K562 (cell line): ENCODE measurements at regions not wholly inside any gene's neighbourhood (a gene's known extent, or its start where the extent isn't known, plus 50 kb on each side); places are given as distances from the start of the nearest gene placed in this dataset.

Experiments used
- ATAC-seq: fragments of 200-7000 bp; cut with Tn5 transposase; 3 replicates; pipeline ENCODE4 v1.9.1; 2020; ENCODE audit warnings: moderate library complexity
- BruUV-seq: library from RNA; stranded (reverse); fragments of 400-500 nt; replicated peaks from 2 replicates; lab custom pipeline; 2021; lab: Mats Ljungman, UMichigan
- CTCF ChIA-PET: fragments of 300-600 bp; formaldehyde crosslinking; extraction: SDS; loops from one replicate; lab custom pipeline; 2021; ENCODE audit warnings: low intra/inter-chr PET ratio; lab: Yijun Ruan, JAX
- POLR2A ChIA-PET: fragments of 300-600, 350-650 bp; sonication (Branson Sonifier 250); formaldehyde crosslinking; extraction: SDS; loops from one replicate; lab custom pipeline; 2021; ENCODE audit warnings: antibody characterized with exemption, inconsistent platforms; lab: Yijun Ruan, JAX
- DNase-seq, 4 experiments: peaks; one replicate each; pipeline versions ENCODE4 v3.0.0 to v3.0.0-alpha.2; 2011 to 2018; ENCODE audit warnings: low spot score in 3 of 4, mixed read lengths in 3 of 4; ENCODE audit errors: extremely low read depth in 1 of 4
- FAIRE-seq: peaks from 2 replicates; lab custom pipeline; 2011; peaks lifted over from hg19 to GRCh38; lab: Jason Lieb, UNC
- H2AFZ ChIP-seq: 2 replicates; pipeline ENCODE4 v1.6.0; 2011; ENCODE audit warnings: low read depth, low read length, control low read depth, inconsistent platforms
- H3K27ac ChIP-seq: fragments of 200-600 bp; 3 replicates; pipeline ENCODE4 v1.8.0; 2011; ENCODE audit warnings: low read depth, mild to moderate bottlenecking, control low read depth, inconsistent platforms, low read length, moderate library complexity, mixed read lengths; ENCODE audit errors: extremely low read depth
- H3K27me3 ChIP-seq, 2 experiments: fragments of 300-600 bp in 1 of 2; 2 replicates in 1 of 2; 3 replicates in 1 of 2; pipeline versions ENCODE4 v1.6.0 to v1.8.0; 2011; ENCODE audit warnings: inconsistent platforms in 2 of 2, low read length in 2 of 2, mild to moderate bottlenecking in 1 of 2, mixed read lengths in 1 of 2, moderate library complexity in 1 of 2; ENCODE audit not compliant: control insufficient read depth in 2 of 2, insufficient read depth in 2 of 2
- H3K36me3 ChIP-seq: fragments of 300-600 bp; 3 replicates; pipeline ENCODE4 v1.8.0; 2011; ENCODE audit warnings: mild to moderate bottlenecking, low read length, inconsistent platforms; ENCODE audit not compliant: control insufficient read depth, insufficient read depth
- H3K4me1 ChIP-seq, 2 experiments: fragments of 200-600 bp in 1 of 2; replicated peaks in 1 of 2; 2 replicates in 1 of 2; 3 replicates in 1 of 2; pipeline versions ENCODE4 v1.5.1 to v1.8.0; 2011; ENCODE audit warnings: inconsistent platforms in 2 of 2, low read length in 2 of 2, mild to moderate bottlenecking in 1 of 2, mixed read lengths in 1 of 2, moderate library complexity in 1 of 2; ENCODE audit not compliant: control insufficient read depth in 2 of 2, insufficient read depth in 2 of 2
- H3K4me2 ChIP-seq: 2 replicates; pipeline ENCODE4 v1.6.1; 2011; ENCODE audit warnings: low read length, control low read depth, inconsistent platforms, mixed read lengths; ENCODE audit not compliant: insufficient read depth
- H3K4me3 ChIP-seq: fragments of 200-600 bp; sonication (generic), shearing (Covaris generic); 2 replicates; pipeline ENCODE4 v1.5.1; 2016; ENCODE audit warnings: control low read depth, inconsistent platforms
- H3K79me2 ChIP-seq: fragments of 200-600 bp; 3 replicates; pipeline ENCODE4 v1.8.0; 2011; ENCODE audit warnings: low read length, inconsistent platforms; ENCODE audit not compliant: control insufficient read depth, insufficient read depth
- H3K9ac ChIP-seq, 2 experiments: 2 replicates each; pipeline versions ENCODE4 v1.6.0 to v1.6.1; 2011; ENCODE audit warnings: low read depth in 2 of 2, low read length in 2 of 2, control low read depth in 1 of 2, inconsistent platforms in 1 of 2, mild to moderate bottlenecking in 1 of 2, mixed read lengths in 1 of 2; ENCODE audit not compliant: insufficient read depth in 1 of 2
- H3K9me1 ChIP-seq: one replicate; pipeline ENCODE4 v1.6.0; 2011; ENCODE audit warnings: inconsistent platforms, mild to moderate bottlenecking, low read length, moderate library complexity; ENCODE audit not compliant: control insufficient read depth, insufficient read depth
- H3K9me3 ChIP-seq: replicated peaks from 2 replicates; pipeline ENCODE4 v1.5.1; 2011; ENCODE audit warnings: low read depth, low read length, inconsistent platforms; ENCODE audit not compliant: control insufficient read depth, insufficient read depth
- H4K20me1 ChIP-seq: replicated peaks from 2 replicates; pipeline ENCODE4 v1.6.1; 2011; ENCODE audit warnings: low read length, inconsistent platforms, mixed read lengths; ENCODE audit not compliant: control insufficient read depth, insufficient read depth
- ARID2 ChIP-seq: fragments of 450-650 bp; IDR thresholded peaks from 2 replicates; pipeline ENCODE4 v1.6.1; 2017; ENCODE audit warnings: antibody characterized with exemption, mild to moderate bottlenecking
- BHLHE40 ChIP-seq: IDR thresholded peaks from 2 replicates; pipeline ENCODE4 v1.6.1; 2011; ENCODE audit warnings: low read length, improper control_type of control experiment
- KLF1 ChIP-seq: fragments of 450-650 bp; IDR thresholded peaks from 2 replicates; pipeline ENCODE4 v1.6.1; 2016; ENCODE audit warnings: missing genetic modification characterization, missing compliant biosample characterization
- LARP7 ChIP-seq: fragments of 450-650 bp; IDR thresholded peaks from 2 replicates; pipeline ENCODE4 v1.6.1; 2016
- SAFB ChIP-seq: fragments of 200-400 bp; formaldehyde crosslinking; IDR thresholded peaks from 2 replicates; pipeline ENCODE4 v1.6.1; 2017; ENCODE audit warnings: low read depth, low read length, borderline replicate concordance
- TAF15 ChIP-seq: fragments of 200-400 bp; formaldehyde crosslinking; IDR thresholded peaks from 2 replicates; pipeline ENCODE4 v1.6.1; 2017; ENCODE audit warnings: mild to moderate bottlenecking, low read depth, low read length, moderate library complexity
- WGBS: fragments of 100-300 bp; shearing (Covaris generic); methylation state at CpG from one replicate; pipeline ENCODE4 v1.1.6; 2016; ENCODE audit warnings: low coverage, mixed read lengths; ENCODE audit not compliant: insufficient coverage; ENCODE audit errors: missing lambda C conversion rate; 5-methylcytosine and 5-hydroxymethylcytosine counted together
- in situ Hi-C: fragments of 300-500 bp; cut with MboI; formaldehyde crosslinking; loops from 4 replicates; pipeline ENCODE4 v1.15.0; 2018; ENCODE audit warnings: inconsistent platforms, mixed read lengths
- intact Hi-C: fragments of 100-400 bp; cut with micrococcal nuclease; formaldehyde crosslinking; loops from 2 replicates; pipeline ENCODE4 v1.14.2; 2022

DNA sequence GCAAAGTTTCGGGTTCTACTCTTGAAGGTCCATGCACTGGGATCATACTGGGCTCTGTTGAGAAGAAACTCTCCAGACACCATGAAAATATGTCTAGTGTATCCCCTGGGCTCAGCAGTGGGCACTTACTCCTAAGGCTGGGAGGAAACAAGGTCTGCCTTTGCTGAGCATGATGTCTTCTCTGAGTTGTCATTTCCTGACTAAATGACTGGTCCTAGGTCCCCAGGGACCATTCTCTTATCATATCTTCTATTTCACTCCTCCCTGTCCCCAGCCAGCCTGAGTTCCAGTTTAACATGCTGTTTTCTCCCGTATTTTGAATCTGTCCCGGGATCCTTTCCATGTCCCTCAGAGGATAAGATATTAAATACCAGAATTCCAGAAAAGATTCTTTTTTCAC is 225.4 kb downstream of the MTRR start:
- Histone ChIP-seq H3K4me2 (no peak overlapping the region), H3K9ac (no peak overlapping the region), H3K79me2 (no peaks in the 10 kb centered on the region), H3K9me3 (no peaks in the 10 kb centered on the region), H3K27me3 (peaks cover 0 to 6% of the 10 kb centered on the region in 2 experiments; a peak in 1 of 5 replicates), H3K9me1 (no peaks in the 10 kb centered on the region), H3K4me1 (no peaks in the 10 kb centered on the region), H3K27ac (no peak overlapping the region), H2AFZ (no peak overlapping the region), H3K4me3 (no peak overlapping the region), H4K20me1 (no peaks in the 10 kb centered on the region), H3K36me3 (no peaks in the 10 kb centered on the region)
- ATAC-seq (no peak), FAIRE-seq (no peak), DNase-seq (no peak)
- ChIA-PET POLR2A (interaction anchor here (1.1 kb wide), 1 partner anchor 428 kb away, joined by 3 read pairs; no protein-coding TSS in a partner anchor), CTCF (no interaction called here)
- BruUV-seq: no TSS peak
- WGBS: 0% methylated on average over 3 of the region's 3 CpGs
- TF ChIP-seq KLF1 (tag) (no peak), SAFB (no peak), LARP7 (no peak)
- in situ Hi-C loops: no loop called here
- intact Hi-C loops: no loop called here

DNA sequence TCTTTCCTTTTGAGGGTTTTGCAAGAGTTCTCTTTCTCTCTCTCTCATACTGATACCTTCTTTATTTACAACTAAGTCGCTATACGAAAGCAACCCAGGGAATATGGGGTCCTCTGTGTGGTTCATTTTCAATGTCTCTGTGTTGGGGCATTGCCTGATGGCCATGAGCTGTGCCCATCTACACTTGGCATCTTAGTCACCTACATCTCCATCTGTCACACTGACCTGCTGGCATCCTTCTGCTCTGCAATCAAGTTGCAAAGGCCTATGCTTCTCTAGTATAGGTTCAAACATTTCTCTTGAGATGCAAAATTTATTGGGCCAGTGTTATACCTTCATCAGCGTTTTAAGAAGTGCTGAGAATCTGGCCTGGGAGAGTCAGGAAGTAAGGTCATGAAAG is 228.2 kb downstream of the MTRR start:
- ChIA-PET CTCF (no interaction called here), POLR2A (no interaction called here)
- no TSS peak for BruUV-seq
- no peaks in the 10 kb centered on the region for H3K9me3 ChIP-seq
- H3K79me2 ChIP-seq: no peaks in the 10 kb centered on the region
- H3K4me1 ChIP-seq: no peaks in the 10 kb centered on the region
- FAIRE-seq (no peak), ATAC-seq (no peak), DNase-seq (no peak)
- H3K9me1 ChIP-seq: no peaks in the 10 kb centered on the region
- H3K4me3 ChIP-seq: no peak overlapping the region
- H3K27me3 ChIP-seq: no peaks in the 10 kb centered on the region; a peak in 1 of 5 replicates
- no peaks in the 10 kb centered on the region for H3K36me3 ChIP-seq
- intact Hi-C loops (no loop called here), in situ Hi-C loops (no loop called here)
- H2AFZ ChIP-seq: no peak overlapping the region
- no peak overlapping the region for H3K9ac ChIP-seq
- TF ChIP-seq TAF15: no peak
- TF ChIP-seq BHLHE40: no peak
- TF ChIP-seq ARID2: no peak
- H3K27ac ChIP-seq: no peak overlapping the region
- H4K20me1 ChIP-seq: no peaks in the 10 kb centered on the region
- WGBS: 0% methylated on average over 3 of the region's 3 CpGs
- H3K4me2 ChIP-seq: no peak overlapping the region
